Activated naive CD4-positive, alpha-beta T cell treated with anti-CD3 and anti-CD28 coated beads, Interleukin-2, amount 50 U/mL, for 16 hours (primary cell): ENCODE measurements at regions not wholly inside any gene's neighbourhood (a gene's known extent, or its start where the extent isn't known, plus 50 kb on each side); places are given as distances from the start of the nearest gene placed in this dataset.
"Not testable (repeated sequence)": the region's sequence is repeated elsewhere in the genome, so short reads cannot be mapped to it uniquely, and the experiment has no call there.

Experiments used
- DNase-seq: peaks from one replicate; pipeline ENCODE4 v3.0.0-alpha.2; 2020

GRCh38 chr3:20317616-20318015 is 131.6 kb upstream of the SGO1 start:
- no peak for DNase-seq

DNA sequence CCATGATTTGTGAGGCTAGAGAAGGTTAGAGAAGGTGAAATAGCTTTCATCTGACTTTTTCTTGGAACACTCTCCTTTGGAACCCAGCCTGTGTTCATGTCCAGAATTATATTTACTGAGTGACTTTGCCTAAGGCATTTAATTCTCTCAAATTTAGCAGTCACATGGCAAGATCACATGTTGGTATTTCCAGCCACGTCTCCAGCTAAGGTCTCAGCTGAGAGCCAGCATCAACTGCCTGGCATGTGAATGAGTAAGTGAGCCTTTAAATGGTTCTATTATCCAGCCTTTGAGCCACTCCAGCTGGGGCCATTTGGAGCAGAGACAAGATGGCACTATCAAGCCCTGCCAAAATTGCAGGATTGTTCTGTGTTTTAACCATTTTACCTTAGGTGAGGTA is 130.2 kb upstream of the SGO1 start:
- no peak for DNase-seq

GRCh38 chr3:20310629-20311028 is 124.6 kb upstream of the SGO1 start:
- no peak for DNase-seq

GRCh38 chr3:20307383-20307782 is 121.4 kb upstream of the SGO1 start:
- no peak for DNase-seq

- no peak for DNase-seq
These were observed 119.6 kb upstream of the SGO1 start for GRCh38 chr3:20305647-20306046.

DNA sequence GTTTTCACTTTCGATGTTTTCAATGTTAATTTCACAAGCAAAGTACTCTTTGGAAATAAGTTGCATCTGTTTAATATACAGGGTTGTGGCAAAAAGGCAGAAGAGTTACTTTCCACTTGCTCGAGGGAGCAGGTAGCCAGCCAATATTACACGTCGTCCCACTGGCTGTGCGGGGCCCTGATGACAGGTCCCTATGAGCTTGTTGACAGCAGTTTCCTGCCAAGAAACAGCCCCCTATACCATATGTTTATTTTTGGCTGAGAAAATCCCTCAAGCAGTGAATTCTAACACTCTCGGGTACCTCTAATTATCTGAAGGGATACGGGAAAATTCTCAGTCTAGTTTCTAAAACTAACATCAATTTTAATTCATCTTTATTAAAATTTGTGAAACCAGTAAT is 116.8 kb upstream of the SGO1 start:
- DNase-seq: no peak

DNA sequence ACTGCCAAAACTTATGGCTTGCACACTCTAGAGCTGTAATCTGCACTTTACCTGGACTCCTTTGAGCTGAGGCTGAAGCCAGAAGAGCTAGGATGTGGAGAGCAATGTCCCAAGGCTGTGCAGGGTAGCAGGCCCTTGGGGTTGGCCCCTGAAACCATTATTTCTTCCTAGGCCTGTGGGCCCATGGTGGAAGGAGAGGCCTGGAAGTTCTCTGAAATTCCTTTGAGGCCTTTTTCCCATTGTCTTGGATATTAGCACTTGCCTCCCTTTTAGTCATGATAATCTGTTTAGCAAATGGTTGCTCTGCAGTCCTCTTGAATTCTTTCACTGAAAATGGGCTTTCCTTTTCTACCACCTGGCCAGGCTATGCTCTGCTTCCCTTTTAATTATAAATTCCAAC is 102.0 kb upstream of the SGO1 start:
- no peak for DNase-seq

- DNase-seq: no peak
These were observed 94.3 kb upstream of the SGO1 start for GRCh38 chr3:20280257-20280656.

GRCh38 chr3:20265977-20266376 is 80.0 kb upstream of the SGO1 start:
- not testable (repeated sequence) for DNase-seq

GRCh38 chr3:20264900-20265567 is 79.0 kb upstream of the SGO1 start:
- DNase-seq: no peak

DNA sequence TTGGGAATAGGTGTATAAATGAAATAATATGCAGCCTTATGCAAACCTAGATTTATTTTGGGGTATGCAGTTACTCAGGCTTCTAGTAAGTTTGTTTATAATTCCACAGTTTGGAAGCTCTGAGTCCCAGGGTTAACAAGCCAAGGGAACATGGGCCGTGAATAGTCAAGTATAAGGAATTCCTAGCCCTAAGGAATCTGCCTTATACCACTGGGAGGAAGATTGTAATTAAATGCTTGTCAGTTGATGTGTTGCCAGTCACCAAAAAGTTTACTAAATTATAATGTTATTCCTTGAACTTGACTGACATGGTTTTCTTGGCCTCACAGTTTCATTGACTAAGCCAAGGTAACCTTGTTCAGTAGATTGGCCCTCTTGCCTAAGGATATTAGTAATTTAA is 72.4 kb upstream of the SGO1 start:
- no peak for DNase-seq

GRCh38 chr3:20256144-20256543 is 70.1 kb upstream of the SGO1 start:
- no peak for DNase-seq

GRCh38 chr3:20254268-20255117 is 68.5 kb upstream of the SGO1 start:
- DNase-seq: no peak

DNA sequence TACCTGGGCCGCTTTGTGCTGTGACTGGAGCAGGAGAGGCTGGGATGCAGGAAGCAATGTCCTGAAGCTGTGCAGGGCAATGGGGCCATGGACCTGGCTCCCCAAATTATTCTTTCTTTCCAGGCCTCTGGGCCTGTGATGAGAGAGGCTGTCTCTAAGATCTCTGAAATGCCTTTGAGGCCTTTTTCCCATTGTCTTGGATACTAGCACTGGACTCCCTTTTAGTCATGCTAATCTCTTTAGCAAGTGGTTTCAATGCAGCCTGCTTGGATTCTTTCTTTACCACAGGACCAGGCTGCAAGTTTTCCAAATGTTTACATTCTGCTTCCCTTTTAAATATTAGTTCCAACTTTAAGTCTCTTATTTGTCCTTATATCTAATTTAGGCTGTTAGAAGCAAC is 64.8 kb upstream of the SGO1 start:
- DNase-seq: no peak

- DNase-seq: no peak
These were observed 64.3 kb upstream of the SGO1 start for GRCh38 chr3:20250314-20250713.

DNA sequence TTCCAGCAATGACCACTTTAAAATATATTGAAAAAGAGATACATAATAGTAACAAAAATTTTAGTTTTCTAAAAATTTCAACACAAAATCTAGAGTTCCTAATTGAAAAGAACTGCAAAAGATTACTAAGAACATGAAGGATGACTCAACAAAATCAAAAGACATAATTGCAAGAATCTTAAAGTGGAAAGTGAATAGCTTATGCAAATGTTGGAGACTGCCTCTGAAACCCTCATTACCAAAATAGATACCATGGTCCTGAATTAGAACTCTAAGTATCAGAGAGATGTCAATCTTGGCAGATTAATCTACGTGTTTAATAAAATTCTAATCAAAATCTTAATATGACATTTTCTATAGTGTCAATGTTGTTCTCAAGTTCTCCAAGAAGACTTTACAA is 60.7 kb upstream of the SGO1 start:
- no peak for DNase-seq

- DNase-seq: no peak
These were observed 59.8 kb upstream of the SGO1 start for GRCh38 chr3:20245781-20246180.

GRCh38 chr3:20240154-20240883 is 54.3 kb upstream of the SGO1 start:
- DNase-seq: no peak

GRCh38 chr3:20238199-20238598 is 52.2 kb upstream of the SGO1 start:
- not testable (repeated sequence) for DNase-seq

GRCh38 chr3:20236603-20237002 is 50.6 kb upstream of the SGO1 start:
- no peak for DNase-seq
